GM18907 (cell line): ENCODE measurements at regions not wholly inside any gene's neighbourhood (a gene's known extent, or its start where the extent isn't known, plus 50 kb on each side); places are given as distances from the start of the nearest gene placed in this dataset.

Experiments
- ATAC-seq: cut with Tn5 transposase; IDR thresholded peaks from one replicate; pipeline ENCODE4 v1.9.1; 2021; ENCODE audit warnings: mild to moderate bottlenecking, moderate library complexity; ENCODE audit not compliant: unreplicated experiment

GRCh38 chr17:14777291-14777690, 476.4 kb downstream of the HS3ST3B1 start:
- ATAC-seq, result no peak

- no peak for ATAC-seq
Observed at GRCh38 chr17:14776791-14777190, 475.9 kb downstream of the HS3ST3B1 start.

GRCh38 chr17:14775731-14776492, 475.0 kb downstream of the HS3ST3B1 start:
- ATAC-seq, result no peak

- no peak for ATAC-seq
Observed at GRCh38 chr17:14774774-14775173, 473.9 kb downstream of the HS3ST3B1 start.

GRCh38 chr17:14772776-14773175, 471.9 kb downstream of the HS3ST3B1 start:
- no peak for ATAC-seq

GRCh38 chr17:14771543-14771942, 470.7 kb downstream of the HS3ST3B1 start:
- ATAC-seq, result no peak

- no peak for ATAC-seq
Observed at GRCh38 chr17:14768923-14769322, 468.0 kb downstream of the HS3ST3B1 start.

- no peak for ATAC-seq
Observed at GRCh38 chr17:14762736-14763479, 462.0 kb downstream of the HS3ST3B1 start.

GRCh38 chr17:14760719-14761411, 460.0 kb downstream of the HS3ST3B1 start:
- ATAC-seq, result peak; percentile 76

GRCh38 chr17:14760212-14760611, 459.3 kb downstream of the HS3ST3B1 start:
- ATAC-seq, result peak; percentile 55

- ATAC-seq, result no peak
Observed at GRCh38 chr17:14759325-14759724, 458.4 kb downstream of the HS3ST3B1 start.

GRCh38 chr17:14756479-14756878, 455.6 kb downstream of the HS3ST3B1 start:
- peak; percentile 49 for ATAC-seq

GRCh38 chr17:14755002-14755401, 454.1 kb downstream of the HS3ST3B1 start:
- no peak for ATAC-seq

GRCh38 chr17:14753383-14753782, 452.5 kb downstream of the HS3ST3B1 start:
- no peak for ATAC-seq

- no peak for ATAC-seq
Observed at GRCh38 chr17:14752011-14752410, 451.1 kb downstream of the HS3ST3B1 start.

GRCh38 chr17:14750866-14751265, 450.0 kb downstream of the HS3ST3B1 start:
- no peak for ATAC-seq

- no peak for ATAC-seq
Observed at GRCh38 chr17:14749269-14749668, 448.4 kb downstream of the HS3ST3B1 start.

GRCh38 chr17:14748036-14748710, 447.3 kb downstream of the HS3ST3B1 start:
- peak; percentile 93 for ATAC-seq

- ATAC-seq, result no peak
Observed at GRCh38 chr17:14747603-14747950, 446.7 kb downstream of the HS3ST3B1 start.

- ATAC-seq, result no peak
Observed at GRCh38 chr17:14746822-14747602, 446.1 kb downstream of the HS3ST3B1 start.
